ENCODE measurements at regions not wholly inside any gene's neighbourhood (a gene's known extent, or its start where the extent isn't known, plus 50 kb on each side); places are given as distances from the start of the nearest gene placed in this dataset.
A peak's percentile ranks its signal among the peaks of the same experiment; 100 is the strongest.

- Histone ChIP-seq H3K9ac (ENCODE audit: low read depth, low read length) (no peak overlapping the region), H3K36me3 (ENCODE audit: control insufficient read depth, insufficient read depth, low read length) (no peaks in the 10 kb centered on the region), H3K56ac (ENCODE audit: extremely low read depth, insufficient read depth, low read length) (no peak overlapping the region), H3K27me3 (ENCODE audit: control insufficient read depth, insufficient read depth, low read length) (no peaks in the 10 kb centered on the region), H3K9me1 (ENCODE audit: insufficient read depth, low read length) (no peaks in the 10 kb centered on the region), H3K9me3 (ENCODE audit: control insufficient read depth, insufficient read depth, low read length) (no peaks in the 10 kb centered on the region), H3K4me1 (ENCODE audit: control insufficient read depth, insufficient read depth, low read length) (no peaks in the 10 kb centered on the region), H2AFZ (replicated peaks; ENCODE audit: low read length, poor library complexity) (no peak overlapping the region), H3K14ac (replicated peaks; ENCODE audit: low read depth, low read length) (no peak overlapping the region), H2BK15ac (ENCODE audit: low read depth, low read length) (no peak overlapping the region), H3K27ac (ENCODE audit: insufficient read depth, low read length) (no peak overlapping the region), H4K8ac (ENCODE audit: low read depth in 2 of 2, low read length in 2 of 2) (no peak overlapping the region), H3K4me2 (ENCODE audit: low read depth, low read length) (no peak overlapping the region), H2BK120ac (ENCODE audit: low read depth, low read length) (no peak overlapping the region), H3K79me1 (ENCODE audit: low read depth in 1 of 2, low read length in 2 of 2) (no peaks in the 10 kb centered on the region; a peak in 1 of 4 replicates), H4K20me1 (ENCODE audit: insufficient read depth, low read length) (no peaks in the 10 kb centered on the region), H3K23ac (ENCODE audit: low read depth, low read length) (no peak overlapping the region), H4K5ac (ENCODE audit: low read depth, low read length) (no peak overlapping the region), H2AK9ac (replicated peaks; ENCODE audit: low read depth, low read length, poor library complexity) (no peak overlapping the region), H2AK5ac (ENCODE audit: low read depth, low read length) (no peak overlapping the region), H4K91ac (ENCODE audit: insufficient read depth, low read depth, low read length) (no peak overlapping the region), H2BK20ac (ENCODE audit: low read depth, low read length) (no peak overlapping the region), H3K18ac (ENCODE audit: low read depth, low read length) (no peak overlapping the region), H3K4me3 (ENCODE audit: insufficient read depth, low read depth, low read length) (no peak overlapping the region), H3K4ac (ENCODE audit: low read depth, low read length) (no peak overlapping the region), H2BK5ac (ENCODE audit: low read depth, low read length, poor library complexity, severe bottlenecking) (no peak overlapping the region)
- no TSS peak for BruUV-seq (replicated peaks)
- ChIA-PET POLR2A (ENCODE audit: unreplicated experiment) (no interaction called here), CTCF (interaction anchor here (0.7 kb wide), 1 partner anchor 16 kb away, joined by 3 read pairs; no protein-coding TSS in a partner anchor)
- WGBS, 2 experiments (ENCODE audit: extremely low coverage in 2 of 2, insufficient read length in 1 of 2) = no CpG with 5 or more reads among the region's 2 CpGs
- peak; percentile 9 for DNase-seq
- dilution Hi-C loops (cut with HindIII; ENCODE audit: low sequenced_read_pairs, unreplicated experiment) (no loop called here), in situ Hi-C loops (cut with MboI; ENCODE audit: low sequenced_read_pairs) (no loop called here), intact Hi-C loops (cut with micrococcal nuclease) (no loop called here)
- no peak for TF ChIP-seq MAFK (IDR thresholded peaks at IDR 0.05; ENCODE audit: low read depth, low read length)
- no peak for TF ChIP-seq RFX5 (IDR thresholded peaks at IDR 0.05; ENCODE audit: low read depth, low read length)
- TF ChIP-seq SMC3 (IDR thresholded peaks at IDR 0.05; ENCODE audit: low read depth, low read length) = no peak
- TF ChIP-seq RAD21 (IDR thresholded peaks at IDR 0.05; ENCODE audit: low read length) = no peak
- TF ChIP-seq, protein P1, sequence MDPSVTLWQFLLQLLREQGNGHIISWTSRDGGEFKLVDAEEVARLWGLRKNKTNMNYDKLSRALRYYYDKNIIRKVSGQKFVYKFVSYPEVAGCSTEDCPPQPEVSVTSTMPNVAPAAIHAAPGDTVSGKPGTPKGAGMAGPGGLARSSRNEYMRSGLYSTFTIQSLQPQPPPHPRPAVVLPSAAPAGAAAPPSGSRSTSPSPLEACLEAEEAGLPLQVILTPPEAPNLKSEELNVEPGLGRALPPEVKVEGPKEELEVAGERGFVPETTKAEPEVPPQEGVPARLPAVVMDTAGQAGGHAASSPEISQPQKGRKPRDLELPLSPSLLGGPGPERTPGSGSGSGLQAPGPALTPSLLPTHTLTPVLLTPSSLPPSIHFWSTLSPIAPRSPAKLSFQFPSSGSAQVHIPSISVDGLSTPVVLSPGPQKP (IDR thresholded peaks at IDR 0.05; ENCODE audit: borderline replicate concordance, low read depth, low read length) = no peak
- TF ChIP-seq CEBPB (IDR thresholded peaks at IDR 0.05; ENCODE audit: low read depth, low read length) = no peak
- no peak for TF ChIP-seq RCOR1 (IDR thresholded peaks at IDR 0.05; ENCODE audit: insufficient replicate concordance, low read length)
- no peak for TF ChIP-seq CTCF (conservative IDR thresholded peaks at IDR 0.05; ENCODE audit: low read depth, low read length)
- TF ChIP-seq MXI1 (IDR thresholded peaks at IDR 0.05; ENCODE audit: borderline replicate concordance, low read depth, low read length) = no peak
- ATAC-seq (ENCODE audit: low read depth) = no peak
Observed at GRCh38 chr1:222948079-222948478, 133.2 kb downstream of the DISP1 start.
